Prostate gland (tissue), 2 donors: ENCODE measurements at regions not wholly inside any gene's neighbourhood (a gene's known extent, or its start where the extent isn't known, plus 50 kb on each side); places are given as distances from the start of the nearest gene placed in this dataset.

Source experiments
- DNase-seq: peaks from one replicate; pipeline ENCODE4 v3.0.0-alpha.2; 2019; ENCODE audit warnings: low spot score
- H3K27ac ChIP-seq, 2 donors: fragments of 200-600 bp; sonication (generic); 2 replicates each; pipeline ENCODE4 v1.5.1; 2017 to 2019
- H3K27me3 ChIP-seq: fragments of 200-600 bp; sonication (generic); replicated peaks from 2 replicates; pipeline ENCODE4 v1.5.1; 2019; ENCODE audit not compliant: insufficient read depth
- H3K36me3 ChIP-seq, 2 donors: fragments of 200-600 bp; sonication (generic); 1 replicate in 1 of 2; 2 replicates in 1 of 2; pipeline versions ENCODE4 v1.5.1 to v1.8.1; 2017 to 2019
- H3K4me1 ChIP-seq: fragments of 200-600 bp; sonication (generic); replicated peaks from 2 replicates; pipeline ENCODE4 v1.5.1; 2019
- H3K4me3 ChIP-seq, 2 donors: fragments of 200-600 bp; sonication (generic); 2 replicates each; pipeline ENCODE4 v1.5.1; 2017 to 2019
- H3K9me3 ChIP-seq: fragments of 200-600 bp; sonication (generic); 2 replicates; pipeline ENCODE4 v1.5.1; 2017
- POLR2A ChIP-seq: fragments of 450-650 bp; IDR thresholded peaks from one replicate; pipeline ENCODE4 v1.6.1; 2016; ENCODE audit warnings: antibody characterized with exemption, mild to moderate bottlenecking
- POLR2AphosphoS5 ChIP-seq: sonication (generic); formaldehyde crosslinking; IDR thresholded peaks from one replicate; pipeline ENCODE4 v1.6.1; 2017; ENCODE audit warnings: antibody characterized with exemption
- WGBS: methylation state at CpG from one replicate; pipeline ENCODE4 v1.1.5; 2018; 5-methylcytosine and 5-hydroxymethylcytosine counted together
- intact Hi-C: fragments of 100-400 bp; cut with DNase I; formaldehyde crosslinking; loops from one replicate; pipeline ENCODE4 v1.14.2; 2022
- TF ChIP-seq, protein P1 (sequence below), 4 experiments: fragments of 200-600 bp in 2 of 4; fragments of 450-650 bp in 2 of 4; sonication (generic) in 2 of 4; IDR thresholded peaks; 1 replicate in 3 of 4; 2 replicates in 1 of 4; pipeline ENCODE4 v1.5.1; 2016 to 2019; ENCODE audit warnings: antibody characterized with exemption in 4 of 4, mild to moderate bottlenecking in 2 of 4, moderate library complexity in 2 of 4

GRCh38 chr20:58568483-58569240, 53.5 kb upstream of the APCDD1L start:
- peaks cover 4% of the 10 kb centered on the region for H3K27me3 ChIP-seq
- no peak overlapping the region for H3K4me3 ChIP-seq
- no peaks in the 10 kb centered on the region for H3K9me3 ChIP-seq
- TF ChIP-seq POLR2AphosphoS5 (no peak), POLR2A (no peak)
- TF ChIP-seq, protein P1, sequence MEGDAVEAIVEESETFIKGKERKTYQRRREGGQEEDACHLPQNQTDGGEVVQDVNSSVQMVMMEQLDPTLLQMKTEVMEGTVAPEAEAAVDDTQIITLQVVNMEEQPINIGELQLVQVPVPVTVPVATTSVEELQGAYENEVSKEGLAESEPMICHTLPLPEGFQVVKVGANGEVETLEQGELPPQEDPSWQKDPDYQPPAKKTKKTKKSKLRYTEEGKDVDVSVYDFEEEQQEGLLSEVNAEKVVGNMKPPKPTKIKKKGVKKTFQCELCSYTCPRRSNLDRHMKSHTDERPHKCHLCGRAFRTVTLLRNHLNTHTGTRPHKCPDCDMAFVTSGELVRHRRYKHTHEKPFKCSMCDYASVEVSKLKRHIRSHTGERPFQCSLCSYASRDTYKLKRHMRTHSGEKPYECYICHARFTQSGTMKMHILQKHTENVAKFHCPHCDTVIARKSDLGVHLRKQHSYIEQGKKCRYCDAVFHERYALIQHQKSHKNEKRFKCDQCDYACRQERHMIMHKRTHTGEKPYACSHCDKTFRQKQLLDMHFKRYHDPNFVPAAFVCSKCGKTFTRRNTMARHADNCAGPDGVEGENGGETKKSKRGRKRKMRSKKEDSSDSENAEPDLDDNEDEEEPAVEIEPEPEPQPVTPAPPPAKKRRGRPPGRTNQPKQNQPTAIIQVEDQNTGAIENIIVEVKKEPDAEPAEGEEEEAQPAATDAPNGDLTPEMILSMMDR (IDR thresholded peaks at IDR 0.05), result no peak
- DNase-seq, result no peak
- H3K4me1 ChIP-seq, result no peaks in the 10 kb centered on the region
- no peaks in the 10 kb centered on the region for H3K36me3 ChIP-seq
- WGBS, result 40% methylated on average over 20 of the region's 20 CpGs
- intact Hi-C loops, result no loop called here
- no peak overlapping the region for H3K27ac ChIP-seq

DNA sequence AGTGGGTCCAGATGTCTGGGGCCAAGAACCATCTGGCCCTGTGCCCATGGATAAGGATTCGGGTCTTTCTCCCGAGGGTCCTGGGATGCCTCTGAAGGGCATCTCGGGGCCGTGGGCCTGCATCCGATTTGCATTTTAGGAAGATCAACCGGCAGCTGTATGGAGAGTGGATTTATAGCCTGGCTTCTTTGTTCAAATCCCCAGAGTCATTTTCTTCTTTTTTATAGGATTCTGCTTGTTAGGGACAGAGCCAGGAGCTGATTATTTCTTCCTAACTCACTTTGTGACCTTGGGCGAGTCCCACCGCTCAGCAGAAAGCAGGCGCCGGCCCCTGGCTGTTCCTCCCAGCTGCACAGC, 52.9 kb upstream of the APCDD1L start:
- intact Hi-C loops, result no loop called here
- TF ChIP-seq POLR2A (no peak), POLR2AphosphoS5 (no peak)
- TF ChIP-seq, protein P1 (IDR thresholded peaks at IDR 0.05), result no peak
- H3K27ac ChIP-seq, result no peak overlapping the region
- H3K4me3 ChIP-seq, result no peak overlapping the region
- H3K4me1 ChIP-seq, result no peaks in the 10 kb centered on the region
- peaks cover 4% of the 10 kb centered on the region for H3K27me3 ChIP-seq
- no peak for DNase-seq
- no peaks in the 10 kb centered on the region for H3K36me3 ChIP-seq
- WGBS, result 44% methylated on average over 10 of the region's 10 CpGs
- H3K9me3 ChIP-seq, result no peaks in the 10 kb centered on the region

DNA sequence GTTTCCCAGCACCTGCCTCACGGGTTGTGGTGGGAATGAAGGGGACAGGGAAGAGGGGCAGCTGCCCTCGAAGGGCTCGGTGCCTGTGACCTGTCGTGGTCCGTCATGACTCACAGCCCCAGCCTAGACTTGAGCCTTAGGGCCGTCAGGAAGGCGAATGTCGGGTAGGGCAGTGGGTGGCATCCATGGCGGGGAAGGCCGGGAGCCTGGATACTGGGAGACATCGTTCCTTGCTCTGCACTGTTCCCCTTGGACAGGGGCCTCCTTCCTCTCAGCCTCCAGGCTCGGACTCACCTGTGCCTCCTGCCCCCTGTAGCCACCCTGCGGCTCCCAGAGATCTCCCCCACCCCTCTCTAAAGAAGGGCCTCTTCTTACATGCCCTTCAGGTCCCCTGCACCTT, 52.2 kb upstream of the APCDD1L start:
- no peak overlapping the region for H3K27ac ChIP-seq
- H3K4me3 ChIP-seq, result no peak overlapping the region
- DNase-seq, result no peak
- no peaks in the 10 kb centered on the region for H3K4me1 ChIP-seq
- H3K36me3 ChIP-seq, result no peaks in the 10 kb centered on the region
- H3K9me3 ChIP-seq, result no peaks in the 10 kb centered on the region
- WGBS, result 96% methylated on average over 13 of the region's 13 CpGs
- H3K27me3 ChIP-seq, result peaks cover 4% of the 10 kb centered on the region
- intact Hi-C loops, result no loop called here
- TF ChIP-seq, protein P1 (IDR thresholded peaks at IDR 0.05), result no peak
- TF ChIP-seq POLR2A (no peak), POLR2AphosphoS5 (no peak)

- no peaks in the 10 kb centered on the region for H3K36me3 ChIP-seq
- intact Hi-C loops, result no loop called here
- no peaks in the 10 kb centered on the region for H3K9me3 ChIP-seq
- WGBS, result 95% methylated on average over 6 of the region's 6 CpGs
- no peak for TF ChIP-seq POLR2AphosphoS5
- no peak for TF ChIP-seq POLR2A
- TF ChIP-seq, protein P1 (IDR thresholded peaks at IDR 0.05), result no peak
- no peaks in the 10 kb centered on the region for H3K4me1 ChIP-seq
- peaks cover 4% of the 10 kb centered on the region for H3K27me3 ChIP-seq
- DNase-seq, result no peak
- H3K27ac ChIP-seq, result no peak overlapping the region
- H3K4me3 ChIP-seq, result no peak overlapping the region
These were observed 51.8 kb upstream of the APCDD1L start for GRCh38 chr20:58566981-58567380.

GRCh38 chr20:58565461-58566175, 50.4 kb upstream of the APCDD1L start:
- H3K4me3 ChIP-seq, result no peak overlapping the region
- 90% methylated on average over 13 of the region's 13 CpGs for WGBS
- no peaks in the 10 kb centered on the region for H3K4me1 ChIP-seq
- no peaks in the 10 kb centered on the region for H3K36me3 ChIP-seq
- intact Hi-C loops, result no loop called here
- DNase-seq, result no peak
- no peaks in the 10 kb centered on the region for H3K9me3 ChIP-seq
- TF ChIP-seq POLR2AphosphoS5, result no peak
- TF ChIP-seq, protein P1 (IDR thresholded peaks at IDR 0.05), result no peak
- H3K27ac ChIP-seq, result no peak overlapping the region
- peaks cover 4% of the 10 kb centered on the region for H3K27me3 ChIP-seq
